ENCODE measurements at regions not wholly inside any gene's neighbourhood (a gene's known extent, or its start where the extent isn't known, plus 50 kb on each side); places are given as distances from the start of the nearest gene placed in this dataset.

- no peak for ATAC-seq (ENCODE audit: low read depth)
- Histone ChIP-seq H3K18ac (ENCODE audit: low read depth, low read length) (no peak overlapping the region), H4K91ac (ENCODE audit: insufficient read depth, low read depth, low read length) (no peak overlapping the region), H3K9me3 (ENCODE audit: control insufficient read depth, insufficient read depth, low read length) (no peaks in the 10 kb centered on the region), H3K4me3 (ENCODE audit: insufficient read depth, low read depth, low read length) (no peak overlapping the region), H3K4me2 (ENCODE audit: low read depth, low read length) (no peak overlapping the region), H3K14ac (replicated peaks; ENCODE audit: low read depth, low read length) (no peak overlapping the region), H2AFZ (replicated peaks; ENCODE audit: low read length, poor library complexity) (no peak overlapping the region), H3K4me1 (ENCODE audit: control insufficient read depth, insufficient read depth, low read length) (no peaks in the 10 kb centered on the region), H3K27me3 (ENCODE audit: control insufficient read depth, insufficient read depth, low read length) (no peaks in the 10 kb centered on the region), H3K36me3 (ENCODE audit: control insufficient read depth, insufficient read depth, low read length) (no peaks in the 10 kb centered on the region), H3K79me1 (ENCODE audit: low read depth in 1 of 2, low read length in 2 of 2) (no peaks in the 10 kb centered on the region), H2BK20ac (ENCODE audit: low read depth, low read length) (no peak overlapping the region), H3K9me1 (ENCODE audit: insufficient read depth, low read length) (no peaks in the 10 kb centered on the region), H2BK120ac (ENCODE audit: low read depth, low read length) (no peak overlapping the region), H4K5ac (ENCODE audit: low read depth, low read length) (no peak overlapping the region), H2AK5ac (ENCODE audit: low read depth, low read length) (no peak overlapping the region), H3K27ac (ENCODE audit: insufficient read depth, low read length) (no peak overlapping the region), H4K8ac (ENCODE audit: low read depth in 2 of 2, low read length in 2 of 2) (no peak overlapping the region), H3K23ac (ENCODE audit: low read depth, low read length) (no peak overlapping the region), H2BK5ac (ENCODE audit: low read depth, low read length, poor library complexity, severe bottlenecking) (no peak overlapping the region), H3K9ac (ENCODE audit: low read depth, low read length) (no peak overlapping the region), H3K4ac (ENCODE audit: low read depth, low read length) (no peak overlapping the region), H2BK15ac (ENCODE audit: low read depth, low read length) (no peak overlapping the region), H4K20me1 (ENCODE audit: insufficient read depth, low read length) (no peaks in the 10 kb centered on the region), H3K56ac (ENCODE audit: extremely low read depth, insufficient read depth, low read length) (no peak overlapping the region), H2AK9ac (replicated peaks; ENCODE audit: low read depth, low read length, poor library complexity) (no peak overlapping the region)
- no peak for DNase-seq
- in situ Hi-C loops (cut with MboI; ENCODE audit: low sequenced_read_pairs) (no loop called here), intact Hi-C loops (cut with micrococcal nuclease) (no loop called here), dilution Hi-C loops (cut with HindIII; ENCODE audit: low sequenced_read_pairs, unreplicated experiment) (no loop called here)
- TF ChIP-seq FOS (IDR thresholded peaks at IDR 0.05; ENCODE audit: low read depth, low read length) (no peak), POLR2A (IDR thresholded peaks at IDR 0.05; ENCODE audit: low read depth, low read length) (no peak), MXI1 (IDR thresholded peaks at IDR 0.05; ENCODE audit: borderline replicate concordance, low read depth, low read length) (no peak), BHLHE40 (IDR thresholded peaks at IDR 0.05; ENCODE audit: low read depth, low read length) (no peak), MAZ (IDR thresholded peaks at IDR 0.05; ENCODE audit: borderline replicate concordance, low read depth, low read length) (no peak), RCOR1 (IDR thresholded peaks at IDR 0.05; ENCODE audit: insufficient replicate concordance, low read length) (no peak)
- BruUV-seq (replicated peaks): no TSS peak
- POLR2A ChIA-PET (ENCODE audit: unreplicated experiment): no interaction called here
- CTCF ChIA-PET: interaction anchor here (0.6 kb wide), 1 partner anchor 979 kb away, joined by 3 read pairs; no protein-coding TSS in a partner anchor
- WGBS, 2 experiments (ENCODE audit: extremely low coverage in 2 of 2, insufficient read length in 1 of 2): no CpG with 5 or more reads among the region's 3 CpGs
Observed at GRCh38 chr5:174832025-174832424, 107.6 kb downstream of the MSX2 start.
